ENCODE measurements at regions not wholly inside any gene's neighbourhood (a gene's known extent, or its start where the extent isn't known, plus 50 kb on each side); places are given as distances from the start of the nearest gene placed in this dataset.

GRCh38 chr21:17712887-17713286 lies 100.2 kb upstream of the BTG3 start (continued):
- TF ChIP-seq ZNF655 (CRISPR knock-in tag; IDR thresholded peaks at IDR 0.05), result no peak

- H4K20me1 ChIP-seq (replicated peaks; ENCODE audit: control insufficient read depth, insufficient read depth, low read length), result no peaks in the 10 kb centered on the region
- no peak for ATAC-seq
- intact Hi-C loops (cut with micrococcal nuclease), result no loop called here
- no peaks in the 10 kb centered on the region for H3K79me2 ChIP-seq (ENCODE audit: control insufficient read depth, insufficient read depth, low read length)
- H3K9ac ChIP-seq (ENCODE audit: insufficient read depth in 1 of 2, low read depth in 2 of 2, low read length in 2 of 2), result no peak overlapping the region
- no TSS peak for BruUV-seq (replicated peaks)
- H3K4me3 ChIP-seq, result no peak overlapping the region
- FAIRE-seq, result no peak
- no peaks in the 10 kb centered on the region for H3K9me3 ChIP-seq (replicated peaks; ENCODE audit: control insufficient read depth, insufficient read depth, low read depth, low read length)
- no peaks in the 10 kb centered on the region for H3K36me3 ChIP-seq (ENCODE audit: control insufficient read depth, insufficient read depth, low read length)
- H3K27ac ChIP-seq (ENCODE audit: extremely low read depth, low read depth, low read length), result no peak overlapping the region
- POLR2A ChIA-PET, result no interaction called here
- H3K4me1 ChIP-seq (replicated peaks in 1 of 2; ENCODE audit: control insufficient read depth in 2 of 2, insufficient read depth in 2 of 2, low read length in 2 of 2), result no peaks in the 10 kb centered on the region
- TF ChIP-seq ZNF384 (IDR thresholded peaks at IDR 0.05; ENCODE audit: low read depth, low read length) (no peak), BRF2 (IDR thresholded peaks at IDR 0.05; ENCODE audit: borderline replicate concordance, insufficient read depth, insufficient read length) (no peak), HCFC1 (IDR thresholded peaks at IDR 0.05; ENCODE audit: low read depth, low read length) (no peak), WHSC1 (IDR thresholded peaks at IDR 0.05; ENCODE audit: low read length) (no peak), CEBPG (CRISPR knock-in tag; IDR thresholded peaks at IDR 0.05) (no peak), CEBPG (tag; conservative IDR thresholded peaks at IDR 0.05 in 1 of 2, IDR thresholded peaks at IDR 0.05 in 1 of 2) (peak in 1 of 2 experiments; percentile 69; a peak in 3 of 4 replicates)
- H3K27me3 ChIP-seq (ENCODE audit: control insufficient read depth in 2 of 2, insufficient read depth in 2 of 2, low read length in 2 of 2), result no peaks in the 10 kb centered on the region
- in situ Hi-C loops (cut with MboI), result no loop called here
- DNase-seq (ENCODE audit: extremely low read depth in 1 of 4, low spot score in 3 of 4), result no peak
- no peaks in the 10 kb centered on the region for H3K9me1 ChIP-seq (ENCODE audit: control insufficient read depth, insufficient read depth, low read length)
- H2AFZ ChIP-seq (ENCODE audit: low read depth, low read length), result no peak overlapping the region
- H3K4me2 ChIP-seq (ENCODE audit: insufficient read depth, low read length), result no peak overlapping the region
- CTCF ChIA-PET (ENCODE audit: low intra/inter-chr PET ratio), result interaction anchor here (0.6 kb wide), 1 partner anchor 18 kb away, joined by 3 read pairs; no protein-coding TSS in a partner anchor
Observed at GRCh38 chr21:17711896-17712295, 99.2 kb upstream of the BTG3 start.
